DMS53 treated with DMSO at 0.1 percent for 48 hours (cell line): ENCODE measurements at regions not wholly inside any gene's neighbourhood (a gene's known extent, or its start where the extent isn't known, plus 50 kb on each side); places are given as distances from the start of the nearest gene placed in this dataset.
"Not testable (repeated sequence)": the region's sequence is repeated elsewhere in the genome, so short reads cannot be mapped to it uniquely, and the experiment has no call there.

Experiments
- DNase-seq: peaks from one replicate; lab custom pipeline; 2025; ENCODE audit not compliant: unreplicated experiment; lab: John Stamatoyannopoulos, UW

GRCh38 chr1:65527190-65527589 lies 106.7 kb downstream of the LEPR start:
- DNase-seq, result no peak

DNA sequence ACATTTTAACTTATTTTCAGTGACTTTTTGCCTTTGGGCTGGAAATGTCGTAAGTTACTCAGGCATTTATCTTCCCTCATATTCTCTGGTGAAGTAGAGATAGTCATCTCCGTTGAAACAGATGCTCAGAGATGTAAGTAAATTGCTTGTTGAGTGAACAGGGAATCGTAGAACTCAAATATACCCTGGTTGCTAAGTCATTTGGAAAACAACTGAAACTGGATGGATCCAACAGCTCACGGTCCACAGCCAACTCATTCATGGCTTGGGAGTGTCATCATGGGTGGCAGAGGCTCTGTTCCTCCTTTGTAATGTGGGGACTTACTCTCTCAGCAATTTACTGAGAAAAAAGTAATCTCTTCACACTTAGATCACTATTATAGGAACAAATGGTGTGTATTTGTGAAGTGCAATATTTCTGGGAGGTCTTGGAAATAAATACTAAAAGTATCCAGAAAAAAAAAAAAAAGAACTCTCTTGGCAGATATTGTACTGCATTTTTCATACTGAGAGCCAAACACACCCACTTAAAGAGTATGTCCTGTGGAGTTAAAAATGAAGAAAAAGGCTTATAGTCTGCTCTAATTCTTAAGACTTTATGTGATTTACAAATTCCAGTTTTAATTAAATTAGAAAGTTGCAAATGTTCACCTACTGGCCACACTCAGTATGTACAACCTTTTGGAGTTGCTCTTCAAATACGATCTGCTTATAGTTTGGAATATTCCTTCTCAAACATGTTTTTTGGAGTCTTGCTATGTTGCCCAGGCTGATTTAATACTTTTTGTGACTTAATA lies 107.4 kb downstream of the LEPR start:
- no peak for DNase-seq

GRCh38 chr1:65531972-65532570 lies 111.6 kb downstream of the LEPR start:
- DNase-seq, result no peak

DNA sequence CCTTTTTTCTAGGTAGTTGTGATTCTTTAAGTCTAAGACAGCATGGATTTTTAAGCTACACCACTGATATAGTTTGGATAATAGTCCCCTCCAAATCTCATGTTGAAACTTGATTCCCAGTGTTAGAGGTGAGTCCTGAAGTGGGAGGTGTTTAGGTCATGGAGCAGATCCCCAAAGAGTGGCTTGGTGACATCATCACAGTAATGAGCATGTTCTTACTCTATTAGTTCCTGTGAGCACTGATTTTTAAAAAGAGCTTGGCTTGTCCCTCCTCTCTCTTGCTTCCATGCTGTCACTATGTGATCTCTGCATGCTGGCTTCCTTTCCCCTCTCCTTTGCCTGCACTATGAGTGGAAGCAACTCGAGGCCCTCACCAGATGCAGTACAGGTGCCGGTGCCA lies 115.5 kb downstream of the LEPR start:
- DNase-seq, result no peak

- DNase-seq, result no peak
Observed at GRCh38 chr1:65538086-65538485, 117.6 kb downstream of the LEPR start.

DNA sequence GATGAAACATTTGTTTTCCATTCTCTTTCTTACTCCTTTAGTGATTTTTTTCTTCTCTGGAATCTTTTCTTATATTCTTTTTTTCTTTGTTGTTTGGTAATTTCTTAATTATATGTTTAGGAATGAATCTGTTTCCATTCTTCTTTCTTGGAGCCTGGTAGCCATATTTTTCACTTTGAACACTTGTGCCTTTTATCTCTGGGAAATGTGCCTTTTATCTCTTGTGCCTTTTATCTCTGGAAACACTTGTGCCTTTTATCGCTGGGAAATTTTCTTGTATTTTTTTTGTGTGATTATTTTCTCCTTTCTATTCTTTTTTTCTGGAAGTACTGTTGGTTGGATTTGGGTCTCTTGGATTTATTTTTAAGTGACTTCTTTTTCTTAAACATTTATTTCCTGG lies 118.2 kb downstream of the LEPR start:
- no peak for DNase-seq

DNA sequence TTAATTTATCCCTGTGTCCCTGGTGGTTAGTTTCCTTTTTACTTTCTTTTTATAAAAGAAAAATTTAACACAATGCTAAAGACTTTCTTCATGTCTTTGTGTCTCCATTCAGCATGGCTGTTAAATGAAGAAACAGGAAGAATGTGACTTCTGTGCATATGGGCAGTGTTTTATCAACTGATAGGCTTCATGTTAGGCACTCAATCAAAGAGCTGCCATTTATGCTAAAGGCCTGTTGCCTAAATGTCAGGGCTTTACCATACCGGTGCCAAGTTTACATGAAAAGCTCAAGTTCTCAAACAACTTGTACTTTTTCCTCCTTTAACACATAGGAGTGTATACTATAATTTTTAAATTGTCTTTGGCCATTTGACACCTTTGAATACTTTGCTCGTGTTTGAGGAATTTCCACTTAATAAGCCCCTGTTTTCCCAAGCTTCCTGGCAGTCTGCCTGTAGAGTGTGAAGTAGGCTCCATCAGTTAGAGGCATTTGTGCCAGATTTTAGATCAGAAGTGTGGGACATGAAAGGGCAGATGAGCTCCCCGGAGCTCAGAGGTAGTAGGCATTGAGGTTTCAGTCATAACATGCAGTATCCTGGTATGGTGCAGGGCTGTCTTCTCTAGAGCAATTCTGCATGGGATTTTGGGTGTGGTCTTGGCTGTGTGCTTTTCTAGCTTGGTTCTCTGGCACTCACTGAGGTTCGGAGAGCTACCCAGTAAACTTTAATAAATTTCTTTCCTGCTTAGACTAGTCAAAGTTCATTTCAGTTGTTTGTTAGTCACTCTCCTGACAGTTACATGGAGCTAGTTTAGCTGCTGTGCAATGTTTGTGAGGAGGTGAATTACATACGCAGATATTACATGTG lies 119.0 kb downstream of the LEPR start:
- DNase-seq, result no peak

GRCh38 chr1:65541161-65541560 lies 120.7 kb downstream of the LEPR start:
- no peak for DNase-seq

GRCh38 chr1:65541865-65542264 lies 121.4 kb downstream of the LEPR start:
- no peak for DNase-seq

DNA sequence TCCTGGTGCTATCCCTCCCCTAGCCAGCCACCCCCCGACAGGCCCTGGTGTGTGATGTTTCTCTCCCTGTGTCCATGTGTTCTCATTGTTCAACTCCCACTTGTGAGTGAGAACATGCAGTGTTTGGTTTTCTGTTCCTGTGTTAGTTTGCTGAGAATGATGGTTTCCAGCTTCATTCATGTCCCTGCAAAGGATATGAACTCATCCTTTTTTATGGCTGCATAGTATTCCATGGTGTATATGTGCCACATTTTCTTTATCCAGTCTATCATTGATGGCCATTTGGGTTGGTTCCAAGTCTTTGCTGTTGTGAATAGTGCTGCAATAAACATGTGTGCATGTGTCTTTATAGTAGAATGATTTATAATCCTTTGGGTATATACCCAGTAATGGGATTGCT lies 122.1 kb downstream of the LEPR start:
- not testable (repeated sequence) for DNase-seq

DNA sequence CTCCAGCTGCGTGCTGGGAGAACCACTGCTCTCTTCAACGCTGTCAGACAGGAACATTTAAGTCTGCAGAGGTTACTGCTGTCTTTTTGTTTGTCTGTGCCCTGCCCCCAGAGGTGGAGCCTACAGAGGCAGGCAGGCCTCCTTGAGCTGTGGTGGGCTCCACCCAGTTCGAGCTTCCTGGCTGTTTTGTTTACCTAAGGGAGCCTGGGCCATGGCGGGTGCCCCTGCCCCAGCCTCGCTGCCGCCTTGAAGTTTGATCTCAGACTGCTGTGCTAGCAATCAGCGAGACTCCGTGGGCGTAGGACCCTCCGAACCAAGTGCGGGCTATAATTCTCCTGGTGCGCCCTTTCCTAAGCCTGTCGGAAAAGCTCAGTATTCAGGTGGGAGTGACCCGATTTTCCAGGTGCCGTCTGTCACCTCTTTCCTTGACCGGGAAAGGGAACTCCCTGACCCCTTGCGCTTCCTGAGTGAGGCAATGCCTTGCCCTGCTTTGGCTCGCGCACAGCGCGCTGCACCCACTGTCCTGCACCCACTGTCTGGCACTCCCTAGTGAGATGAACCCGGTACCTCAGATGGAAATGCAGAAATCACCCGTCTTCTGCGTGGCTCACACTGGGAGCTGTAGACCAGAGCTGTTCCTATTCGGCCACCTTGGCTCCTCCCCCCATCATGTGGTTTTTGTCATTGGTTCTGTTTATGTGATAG lies 130.0 kb downstream of the LEPR start:
- DNase-seq, result peak; percentile 35

- not testable (repeated sequence) for DNase-seq
Observed at GRCh38 chr1:65552484-65552883, 132.0 kb downstream of the LEPR start.

- not testable (repeated sequence) for DNase-seq
Observed at GRCh38 chr1:65554086-65554764, 133.8 kb downstream of the LEPR start.

DNA sequence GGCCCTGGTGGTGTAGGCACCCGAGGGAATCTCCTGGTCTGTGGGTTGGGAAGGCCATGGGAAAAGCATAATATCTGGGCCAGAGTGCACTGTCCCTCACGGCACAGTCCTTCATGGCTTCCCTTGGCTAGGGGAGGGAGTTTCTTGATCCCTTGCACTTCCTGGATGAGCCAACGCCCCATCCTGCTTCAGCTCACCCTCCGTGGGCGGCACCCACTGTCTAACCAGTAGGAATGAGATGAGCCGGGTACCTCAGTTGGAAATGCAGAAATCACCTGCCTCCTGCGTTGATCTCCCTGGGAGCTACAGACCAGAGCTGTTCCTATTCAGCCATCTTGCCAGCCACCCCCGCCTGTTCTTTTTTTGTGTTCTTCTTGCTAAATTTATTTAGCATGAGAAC lies 134.4 kb downstream of the LEPR start:
- no peak for DNase-seq

- DNase-seq, result no peak
Observed at GRCh38 chr1:65558215-65558614, 137.7 kb downstream of the LEPR start.

GRCh38 chr1:65564493-65564892 lies 144.0 kb downstream of the LEPR start:
- DNase-seq, result no peak

DNA sequence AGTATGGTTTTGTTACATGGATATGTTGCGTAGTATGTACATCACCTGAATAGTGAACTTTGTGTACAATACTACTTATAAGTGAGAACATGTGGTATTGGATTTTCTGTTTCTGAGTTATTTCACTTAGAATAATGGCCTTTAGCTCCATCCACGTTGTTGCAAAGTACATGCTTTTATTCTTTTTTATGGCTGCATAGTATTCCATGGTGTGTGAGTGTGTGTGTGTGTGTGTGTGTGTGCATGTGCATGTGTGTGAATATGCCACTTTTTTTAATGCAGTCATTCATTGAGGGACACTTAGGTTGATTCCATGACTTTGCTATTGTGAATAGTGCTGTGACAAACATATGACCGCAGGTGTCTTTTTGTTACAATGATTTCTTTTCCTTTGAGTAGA lies 147.8 kb downstream of the LEPR start:
- DNase-seq, result no peak

DNA sequence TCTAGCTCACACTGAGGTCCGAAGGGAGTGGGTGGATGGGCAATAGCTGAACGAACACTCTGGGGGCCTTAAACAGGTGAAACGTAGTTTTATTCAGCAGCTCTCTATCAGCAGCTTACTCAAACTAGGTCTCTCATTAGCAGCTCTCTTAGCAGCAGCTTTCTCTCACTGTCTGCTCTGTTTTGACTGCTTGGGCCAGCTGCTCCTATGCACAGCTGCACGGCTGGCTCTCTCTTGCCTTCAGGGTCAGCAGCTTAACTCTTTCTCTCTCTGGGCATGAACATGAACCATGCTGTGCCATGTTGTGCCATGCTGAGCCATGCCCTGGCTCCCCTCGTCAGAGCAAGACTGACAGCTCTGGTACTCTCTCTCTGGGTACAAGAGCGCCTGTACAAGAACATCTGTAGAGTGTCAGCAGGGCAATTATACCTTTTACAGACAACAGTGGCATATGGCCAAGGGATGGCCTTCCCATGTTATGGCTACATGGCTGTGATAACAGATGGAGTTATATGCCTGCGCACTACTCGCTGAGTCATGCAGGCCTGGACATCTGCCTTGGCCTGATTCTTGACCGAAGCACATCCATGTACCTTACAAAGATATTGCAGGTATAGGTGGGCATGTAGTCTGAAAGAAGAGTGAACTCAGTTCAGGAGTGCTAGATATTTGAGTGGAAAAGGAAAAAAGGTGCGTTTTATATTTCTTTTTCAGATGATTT lies 152.4 kb downstream of the LEPR start:
- DNase-seq, result no peak

DNA sequence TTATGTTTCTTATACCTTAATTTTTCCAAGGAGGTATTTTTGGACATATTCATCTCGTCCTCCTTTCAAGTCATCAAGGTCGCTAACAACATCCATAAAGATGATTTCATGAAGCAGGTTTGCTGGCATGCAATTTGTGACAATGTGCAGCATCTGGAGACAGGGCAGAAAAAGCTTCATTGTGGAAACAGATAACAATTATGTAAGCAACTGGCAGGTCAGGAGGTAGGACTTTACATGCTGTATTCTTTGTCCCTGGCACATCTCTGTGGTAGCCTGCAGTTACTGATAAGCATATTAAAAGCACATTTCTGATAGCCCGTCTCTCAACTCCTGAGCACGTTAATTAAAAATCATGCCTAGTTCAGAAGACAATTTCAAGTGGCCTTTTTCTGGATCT lies 156.8 kb downstream of the LEPR start:
- no peak for DNase-seq

- DNase-seq, result not testable (repeated sequence)
Observed at GRCh38 chr1:65577982-65578381, 157.5 kb downstream of the LEPR start.
